ENCODE measurements at regions not wholly inside any gene's neighbourhood (a gene's known extent, or its start where the extent isn't known, plus 50 kb on each side); places are given as distances from the start of the nearest gene placed in this dataset.

- intact Hi-C loops (cut with micrococcal nuclease) = no loop called here
Measured at GRCh38 chr7:21084286-21084685, 297.6 kb upstream of the SP8 start.

GRCh38 chr7:21086688-21087087, 300.0 kb upstream of the SP8 start:
- intact Hi-C loops (cut with micrococcal nuclease) = no loop called here

GRCh38 chr7:21089653-21090052, 303.0 kb upstream of the SP8 start:
- intact Hi-C loops (cut with micrococcal nuclease) = no loop called here

- intact Hi-C loops (cut with micrococcal nuclease) = no loop called here
Measured at GRCh38 chr7:21092766-21093702, 306.3 kb upstream of the SP8 start.

- intact Hi-C loops (cut with micrococcal nuclease) = no loop called here
Measured at GRCh38 chr7:21094589-21094988, 307.9 kb upstream of the SP8 start.

GRCh38 chr7:21099432-21099831, 312.7 kb upstream of the SP8 start:
- intact Hi-C loops (cut with micrococcal nuclease) = no loop called here

GRCh38 chr7:21099955-21100354, 313.3 kb upstream of the SP8 start:
- intact Hi-C loops (cut with micrococcal nuclease) = no loop called here

GRCh38 chr7:21101541-21101940, 314.9 kb upstream of the SP8 start:
- intact Hi-C loops (cut with micrococcal nuclease) = no loop called here

- intact Hi-C loops (cut with micrococcal nuclease) = no loop called here
Measured at GRCh38 chr7:21103426-21104123, 316.9 kb upstream of the SP8 start.

GRCh38 chr7:21104124-21104500, 317.4 kb upstream of the SP8 start:
- intact Hi-C loops (cut with micrococcal nuclease) = no loop called here

- intact Hi-C loops (cut with micrococcal nuclease) = no loop called here
Measured at GRCh38 chr7:21106296-21106732, 319.6 kb upstream of the SP8 start.

GRCh38 chr7:21107101-21107500, 320.4 kb upstream of the SP8 start:
- intact Hi-C loops (cut with micrococcal nuclease) = no loop called here

- intact Hi-C loops (cut with micrococcal nuclease) = no loop called here
Measured at GRCh38 chr7:21108182-21108581, 319.7 kb upstream of the SP4 start.

GRCh38 chr7:21113609-21114415, 314.1 kb upstream of the SP4 start:
- intact Hi-C loops (cut with micrococcal nuclease) = no loop called here

GRCh38 chr7:21123586-21123985, 304.3 kb upstream of the SP4 start:
- intact Hi-C loops (cut with micrococcal nuclease) = no loop called here

GRCh38 chr7:21125297-21125696, 302.6 kb upstream of the SP4 start:
- intact Hi-C loops (cut with micrococcal nuclease) = no loop called here

GRCh38 chr7:21128062-21128817, 299.6 kb upstream of the SP4 start:
- intact Hi-C loops (cut with micrococcal nuclease) = no loop called here

GRCh38 chr7:21131897-21132296, 296.0 kb upstream of the SP4 start:
- intact Hi-C loops (cut with micrococcal nuclease) = no loop called here

- intact Hi-C loops (cut with micrococcal nuclease) = no loop called here
Measured at GRCh38 chr7:21134631-21135030, 293.3 kb upstream of the SP4 start.

- intact Hi-C loops (cut with micrococcal nuclease) = no loop called here
Measured at GRCh38 chr7:21135437-21135836, 292.4 kb upstream of the SP4 start.

GRCh38 chr7:21137640-21138039, 290.2 kb upstream of the SP4 start:
- intact Hi-C loops (cut with micrococcal nuclease) = no loop called here
